IPS-20b (cell line): ENCODE measurements at regions not wholly inside any gene's neighbourhood (a gene's known extent, or its start where the extent isn't known, plus 50 kb on each side); places are given as distances from the start of the nearest gene placed in this dataset.

Experiments used
- H3K27ac ChIP-seq: one replicate; pipeline ENCODE4 v1.5.1; 2013; ENCODE audit warnings: low read length
- H3K27me3 ChIP-seq: 2 replicates; pipeline ENCODE4 v1.6.1; 2013; ENCODE audit warnings: mild to moderate bottlenecking, low read length, inconsistent platforms; ENCODE audit not compliant: insufficient read depth
- H3K36me3 ChIP-seq: 2 replicates; pipeline ENCODE4 v1.6.1; 2013; ENCODE audit warnings: low read depth, mild to moderate bottlenecking, inconsistent platforms, low read length, moderate library complexity; ENCODE audit not compliant: insufficient read depth
- H3K4me1 ChIP-seq: 2 replicates; pipeline ENCODE4 v1.6.1; 2013; ENCODE audit warnings: mild to moderate bottlenecking, control low read depth, inconsistent platforms, low read length, moderate library complexity; ENCODE audit not compliant: insufficient read depth
- H3K4me3 ChIP-seq: 2 replicates; pipeline ENCODE4 v1.5.1; 2013; ENCODE audit warnings: mild to moderate bottlenecking, low read length, inconsistent platforms
- H3K9ac ChIP-seq: 2 replicates; pipeline ENCODE4 v1.6.1; 2013; ENCODE audit warnings: low read depth, mild to moderate bottlenecking, inconsistent platforms, low read length, moderate library complexity
- H3K9me3 ChIP-seq: 2 replicates; pipeline ENCODE4 v1.6.1; 2013; ENCODE audit warnings: mild to moderate bottlenecking, low read depth, low read length, inconsistent platforms; ENCODE audit not compliant: insufficient read depth

- Histone ChIP-seq H3K4me3 (no peak overlapping the region), H3K9me3 (no peaks in the 10 kb centered on the region), H3K27me3 (no peaks in the 10 kb centered on the region), H3K9ac (no peak overlapping the region), H3K4me1 (no peaks in the 10 kb centered on the region), H3K27ac (no peak overlapping the region), H3K36me3 (no peaks in the 10 kb centered on the region)
These were observed 425.6 kb downstream of the SUCLG1 start for GRCh38 chr2:84033347-84033974.

GRCh38 chr2:84031312-84032050 is 427.6 kb downstream of the SUCLG1 start:
- Histone ChIP-seq H3K4me3 (no peak overlapping the region), H3K27me3 (no peaks in the 10 kb centered on the region), H3K4me1 (no peaks in the 10 kb centered on the region), H3K27ac (no peak overlapping the region), H3K36me3 (no peaks in the 10 kb centered on the region), H3K9ac (no peak overlapping the region), H3K9me3 (no peaks in the 10 kb centered on the region)

GRCh38 chr2:84029903-84030575 is 429.0 kb downstream of the SUCLG1 start:
- H3K27me3 ChIP-seq = no peaks in the 10 kb centered on the region
- H3K27ac ChIP-seq = no peak overlapping the region
- no peaks in the 10 kb centered on the region for H3K4me1 ChIP-seq
- H3K9ac ChIP-seq = no peak overlapping the region
- H3K36me3 ChIP-seq = no peaks in the 10 kb centered on the region
- H3K9me3 ChIP-seq = no peaks in the 10 kb centered on the region
- no peak overlapping the region for H3K4me3 ChIP-seq

- H3K27me3 ChIP-seq = no peaks in the 10 kb centered on the region
- H3K27ac ChIP-seq = no peak overlapping the region
- H3K9ac ChIP-seq = no peak overlapping the region
- H3K4me3 ChIP-seq = no peak overlapping the region
- H3K9me3 ChIP-seq = no peaks in the 10 kb centered on the region
- no peaks in the 10 kb centered on the region for H3K4me1 ChIP-seq
- H3K36me3 ChIP-seq = no peaks in the 10 kb centered on the region
These were observed 432.3 kb downstream of the SUCLG1 start for GRCh38 chr2:84026818-84027217.

- H3K27me3 ChIP-seq = no peaks in the 10 kb centered on the region
- H3K4me3 ChIP-seq = no peak overlapping the region
- no peak overlapping the region for H3K27ac ChIP-seq
- no peak overlapping the region for H3K9ac ChIP-seq
- H3K36me3 ChIP-seq = no peaks in the 10 kb centered on the region
- no peaks in the 10 kb centered on the region for H3K9me3 ChIP-seq
- H3K4me1 ChIP-seq = no peaks in the 10 kb centered on the region
These were observed 436.2 kb downstream of the SUCLG1 start for GRCh38 chr2:84022810-84023431.

- no peaks in the 10 kb centered on the region for H3K27me3 ChIP-seq
- H3K27ac ChIP-seq = no peak overlapping the region
- no peak overlapping the region for H3K9ac ChIP-seq
- no peaks in the 10 kb centered on the region for H3K4me1 ChIP-seq
- H3K4me3 ChIP-seq = no peak overlapping the region
- H3K36me3 ChIP-seq = no peaks in the 10 kb centered on the region
- H3K9me3 ChIP-seq = no peaks in the 10 kb centered on the region
These were observed 442.1 kb downstream of the SUCLG1 start for GRCh38 chr2:84017010-84017409.

- H3K4me1 ChIP-seq = no peaks in the 10 kb centered on the region
- H3K27ac ChIP-seq = no peak overlapping the region
- H3K27me3 ChIP-seq = no peaks in the 10 kb centered on the region
- H3K4me3 ChIP-seq = no peak overlapping the region
- H3K9me3 ChIP-seq = no peaks in the 10 kb centered on the region
- H3K9ac ChIP-seq = no peak overlapping the region
- no peaks in the 10 kb centered on the region for H3K36me3 ChIP-seq
These were observed 442.9 kb downstream of the SUCLG1 start for GRCh38 chr2:84016183-84016582.

- no peaks in the 10 kb centered on the region for H3K9me3 ChIP-seq
- no peaks in the 10 kb centered on the region for H3K36me3 ChIP-seq
- no peak overlapping the region for H3K4me3 ChIP-seq
- no peaks in the 10 kb centered on the region for H3K27me3 ChIP-seq
- H3K27ac ChIP-seq = no peak overlapping the region
- H3K4me1 ChIP-seq = no peaks in the 10 kb centered on the region
- H3K9ac ChIP-seq = no peak overlapping the region
These were observed 461.2 kb downstream of the SUCLG1 start for GRCh38 chr2:83997889-83998288.

- Histone ChIP-seq H3K27ac (no peak overlapping the region), H3K36me3 (no peaks in the 10 kb centered on the region), H3K9ac (no peak overlapping the region), H3K9me3 (no peaks in the 10 kb centered on the region), H3K4me3 (no peak overlapping the region), H3K27me3 (no peaks in the 10 kb centered on the region), H3K4me1 (no peaks in the 10 kb centered on the region)
These were observed 464.4 kb downstream of the SUCLG1 start for GRCh38 chr2:83994633-83995179.

- no peak overlapping the region for H3K27ac ChIP-seq
- no peaks in the 10 kb centered on the region; the same call in 1 of the 2 replicates for H3K9me3 ChIP-seq
- H3K4me1 ChIP-seq = no peaks in the 10 kb centered on the region
- no peak overlapping the region for H3K9ac ChIP-seq
- no peaks in the 10 kb centered on the region for H3K36me3 ChIP-seq
- no peaks in the 10 kb centered on the region for H3K27me3 ChIP-seq
- H3K4me3 ChIP-seq = no peak overlapping the region
These were observed 465.0 kb downstream of the SUCLG1 start for GRCh38 chr2:83993873-83994632.

GRCh38 chr2:83991992-83992391 is 467.1 kb downstream of the SUCLG1 start:
- no peaks in the 10 kb centered on the region for H3K36me3 ChIP-seq
- H3K9ac ChIP-seq = no peak overlapping the region
- no peak overlapping the region for H3K4me3 ChIP-seq
- H3K27me3 ChIP-seq = no peaks in the 10 kb centered on the region
- H3K9me3 ChIP-seq = no peaks in the 10 kb centered on the region; the same call in 1 of the 2 replicates
- no peak overlapping the region for H3K27ac ChIP-seq
- no peaks in the 10 kb centered on the region for H3K4me1 ChIP-seq
